ENCODE measurements at regions not wholly inside any gene's neighbourhood (a gene's known extent, or its start where the extent isn't known, plus 50 kb on each side); places are given as distances from the start of the nearest gene placed in this dataset.

DNA sequence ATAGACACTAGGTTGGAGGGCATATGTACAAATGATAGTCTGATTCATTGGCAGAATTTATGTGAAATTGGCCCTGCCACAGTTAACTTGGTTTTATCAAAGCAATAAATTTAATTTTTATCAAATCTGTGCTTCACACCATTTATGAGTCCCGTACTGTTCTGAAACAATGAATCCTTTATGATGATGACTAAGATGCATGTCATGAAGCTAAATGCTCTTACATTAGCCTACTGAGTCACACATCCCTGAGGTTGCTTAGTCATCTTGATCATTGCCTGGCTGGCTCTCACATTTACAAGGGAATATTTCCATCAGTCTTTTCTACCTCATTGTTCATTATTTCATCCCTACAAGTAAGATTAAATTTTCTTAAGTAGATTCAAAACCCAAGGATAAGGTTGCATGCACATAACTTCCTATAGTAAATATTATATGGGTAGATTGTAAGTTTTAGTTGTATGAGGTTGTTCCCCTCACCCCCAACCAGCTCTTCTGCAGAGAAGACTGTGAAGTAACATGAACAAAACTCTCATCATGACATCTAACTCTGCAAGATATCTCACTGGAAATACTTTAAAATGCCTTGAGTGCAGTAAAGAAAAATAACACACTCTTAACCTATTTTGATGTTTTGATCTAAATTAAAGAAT lies 170.7 kb downstream of the CYB561 start:
- H3K4me3 ChIP-seq (replicated peaks in 1 of 2; ENCODE audit: low read depth in 2 of 2, low read length in 2 of 2): no peak overlapping the region
- TF ChIP-seq, protein P1, sequence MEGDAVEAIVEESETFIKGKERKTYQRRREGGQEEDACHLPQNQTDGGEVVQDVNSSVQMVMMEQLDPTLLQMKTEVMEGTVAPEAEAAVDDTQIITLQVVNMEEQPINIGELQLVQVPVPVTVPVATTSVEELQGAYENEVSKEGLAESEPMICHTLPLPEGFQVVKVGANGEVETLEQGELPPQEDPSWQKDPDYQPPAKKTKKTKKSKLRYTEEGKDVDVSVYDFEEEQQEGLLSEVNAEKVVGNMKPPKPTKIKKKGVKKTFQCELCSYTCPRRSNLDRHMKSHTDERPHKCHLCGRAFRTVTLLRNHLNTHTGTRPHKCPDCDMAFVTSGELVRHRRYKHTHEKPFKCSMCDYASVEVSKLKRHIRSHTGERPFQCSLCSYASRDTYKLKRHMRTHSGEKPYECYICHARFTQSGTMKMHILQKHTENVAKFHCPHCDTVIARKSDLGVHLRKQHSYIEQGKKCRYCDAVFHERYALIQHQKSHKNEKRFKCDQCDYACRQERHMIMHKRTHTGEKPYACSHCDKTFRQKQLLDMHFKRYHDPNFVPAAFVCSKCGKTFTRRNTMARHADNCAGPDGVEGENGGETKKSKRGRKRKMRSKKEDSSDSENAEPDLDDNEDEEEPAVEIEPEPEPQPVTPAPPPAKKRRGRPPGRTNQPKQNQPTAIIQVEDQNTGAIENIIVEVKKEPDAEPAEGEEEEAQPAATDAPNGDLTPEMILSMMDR (IDR thresholded peaks at IDR 0.05; ENCODE audit: low read depth, low read length): no peak
- DNase-seq (ENCODE audit: low read depth in 2 of 2): peak; percentile 92 to 97

DNA sequence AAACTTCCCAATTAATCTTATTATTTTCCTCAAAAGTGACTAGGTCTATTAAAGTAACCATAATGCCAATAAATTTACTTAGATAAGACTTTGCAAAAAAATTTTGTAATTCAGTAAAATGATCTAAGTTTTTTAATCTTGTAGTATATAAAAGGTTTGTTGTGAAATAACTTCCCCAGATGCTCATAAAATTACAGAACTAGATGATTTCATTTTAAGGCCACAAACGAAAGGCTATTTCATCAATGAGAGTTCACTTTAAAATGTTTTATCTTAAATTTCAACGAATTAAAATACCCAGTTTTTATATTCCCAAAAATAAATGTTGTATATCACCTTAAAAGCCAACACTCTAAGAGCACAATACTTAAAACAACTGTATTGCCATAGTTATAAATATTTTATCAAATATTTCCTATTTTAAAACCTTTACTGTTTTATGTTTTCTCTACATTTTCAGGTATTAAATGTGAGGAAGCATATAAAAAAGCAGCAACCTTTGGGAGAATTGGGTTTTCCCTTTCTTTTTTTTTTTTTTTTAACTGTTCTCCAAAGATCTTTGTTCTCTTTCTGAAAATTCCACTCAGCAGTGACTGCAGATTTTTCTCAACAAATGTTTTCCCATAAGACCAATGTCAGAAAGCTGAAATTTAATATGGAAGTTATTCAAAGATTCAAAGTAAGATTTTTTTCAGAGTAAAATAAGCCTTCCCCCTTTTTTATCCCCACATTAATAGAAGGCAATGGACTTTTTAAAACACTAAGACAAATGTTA lies 169.9 kb downstream of the CYB561 start:
- DNase-seq (ENCODE audit: low read depth in 2 of 2): peak in 1 of 2 donors; percentile 35
- no peak overlapping the region for H3K4me3 ChIP-seq (replicated peaks in 1 of 2; ENCODE audit: low read depth in 2 of 2, low read length in 2 of 2)
- TF ChIP-seq, protein P1 (IDR thresholded peaks at IDR 0.05; ENCODE audit: low read depth, low read length): no peak

DNA sequence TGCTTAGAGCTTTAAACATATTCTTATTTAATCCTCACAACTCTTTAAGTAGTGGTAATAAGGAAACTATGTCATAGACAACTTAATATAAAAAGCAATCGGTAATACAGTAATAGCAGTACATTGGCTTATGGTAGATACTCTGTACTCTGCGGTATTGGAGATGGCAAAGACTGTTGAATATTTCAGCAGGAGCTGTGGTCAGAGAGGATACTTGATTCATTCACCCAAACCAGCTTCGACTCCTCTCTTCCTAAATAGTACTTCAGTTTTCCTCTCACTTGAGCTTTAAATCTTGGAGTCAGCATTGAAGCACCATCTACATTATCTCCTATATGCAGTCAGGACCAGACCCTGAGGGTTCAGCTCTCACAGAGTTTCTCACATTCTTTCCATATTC lies 169.3 kb downstream of the CYB561 start:
- DNase-seq (ENCODE audit: low read depth in 2 of 2): peak in 1 of 2 donors; percentile 26
- no peak overlapping the region for H3K4me3 ChIP-seq (replicated peaks in 1 of 2; ENCODE audit: low read depth in 2 of 2, low read length in 2 of 2)
- TF ChIP-seq, protein P1 (IDR thresholded peaks at IDR 0.05; ENCODE audit: low read depth, low read length): no peak

DNA sequence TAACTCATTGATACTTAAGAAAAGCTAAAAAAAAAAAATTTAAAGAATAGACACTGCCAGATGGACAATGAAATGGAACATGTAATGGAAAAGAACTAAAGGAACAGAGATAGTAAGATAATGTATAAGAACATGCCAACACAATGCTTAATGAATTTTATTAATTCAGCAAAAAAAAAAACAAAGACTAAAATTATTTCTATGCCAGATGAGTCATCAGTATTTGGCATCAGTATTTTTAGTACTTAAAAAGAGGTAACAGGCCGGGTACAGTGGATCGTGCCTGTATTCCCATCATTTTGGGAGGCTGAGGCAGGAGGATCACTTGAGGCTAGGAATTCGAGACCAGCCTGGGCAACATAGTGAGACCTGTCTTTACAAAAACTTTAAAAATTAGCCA lies 168.5 kb downstream of the CYB561 start:
- no peak overlapping the region for H3K4me3 ChIP-seq (replicated peaks in 1 of 2; ENCODE audit: low read depth in 2 of 2, low read length in 2 of 2)
- peak; percentile 30 to 47 for DNase-seq (ENCODE audit: low read depth in 2 of 2)
- TF ChIP-seq, protein P1 (IDR thresholded peaks at IDR 0.05; ENCODE audit: low read depth, low read length): no peak

DNA sequence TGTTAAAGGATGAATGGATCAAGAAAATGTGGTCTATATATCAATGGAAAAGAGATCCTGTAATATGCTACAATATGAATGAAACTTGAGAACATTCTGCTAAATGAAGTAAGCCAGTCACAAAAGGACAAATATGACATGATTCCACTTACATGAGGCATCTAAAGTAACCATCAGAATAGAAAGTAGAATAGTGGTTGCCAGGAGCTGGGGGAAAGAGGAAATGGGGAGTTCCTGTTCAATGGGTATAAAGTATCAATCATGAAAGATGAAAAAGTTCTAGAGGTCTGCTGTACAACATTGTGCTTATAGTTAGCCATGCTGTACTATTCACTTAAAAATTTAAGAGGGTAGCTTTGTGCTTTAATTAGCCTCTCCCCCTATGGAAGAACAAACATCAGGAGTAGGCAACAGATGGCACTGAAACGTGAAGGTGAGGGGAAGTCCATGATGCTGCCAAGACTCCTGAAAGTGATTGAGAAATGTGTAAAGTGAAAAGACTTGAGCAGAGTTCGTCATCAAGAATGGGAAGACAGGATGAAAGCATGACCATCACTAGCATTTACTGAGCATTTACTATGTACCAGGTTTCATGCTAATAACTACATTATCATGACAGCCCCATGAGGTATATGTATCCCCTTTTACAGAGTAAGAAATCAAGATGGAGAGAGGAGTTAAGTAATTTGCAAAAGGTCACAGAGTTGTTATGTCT lies 167.2 kb downstream of the CYB561 start:
- peak in 1 of 2 donors; percentile 26 for DNase-seq (ENCODE audit: low read depth in 2 of 2)
- TF ChIP-seq, protein P1 (IDR thresholded peaks at IDR 0.05; ENCODE audit: low read depth, low read length): no peak
- H3K4me3 ChIP-seq (replicated peaks in 1 of 2; ENCODE audit: low read depth in 2 of 2, low read length in 2 of 2): no peak overlapping the region

DNA sequence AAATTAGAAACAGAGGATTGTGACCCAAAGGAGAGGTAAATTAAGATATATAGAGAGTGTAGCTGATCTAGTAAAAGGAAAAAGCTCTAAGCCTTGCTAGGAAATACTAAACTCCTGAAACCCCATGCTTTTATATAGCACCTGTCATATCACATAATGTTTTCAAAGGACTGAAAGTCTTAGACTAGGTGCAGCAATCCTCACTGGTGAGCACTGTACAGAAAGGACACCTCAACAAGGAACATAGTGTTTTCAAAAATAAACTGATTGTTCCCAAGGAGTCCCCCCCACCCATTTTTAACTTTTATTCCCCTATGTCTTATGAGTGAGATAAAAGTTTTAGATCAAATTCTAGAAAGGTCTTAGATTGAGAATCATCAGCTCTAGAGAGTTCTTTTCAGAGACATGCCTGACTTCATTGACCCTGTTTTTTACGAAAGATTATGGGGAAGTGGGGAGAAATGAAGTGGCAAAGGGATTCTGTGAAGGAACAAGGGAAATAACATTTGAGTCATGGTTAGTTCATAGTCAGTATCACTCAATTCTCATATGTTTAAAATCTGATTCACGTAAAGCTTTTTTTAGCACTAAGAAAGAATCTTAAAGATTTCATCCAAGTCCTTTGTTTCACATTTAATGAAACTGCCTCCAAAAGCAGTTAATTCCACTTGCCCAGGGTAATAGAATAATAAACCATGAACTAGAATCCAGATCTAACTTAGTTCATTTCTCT lies 166.4 kb downstream of the CYB561 start:
- peak; percentile 38 to 84 for DNase-seq (ENCODE audit: low read depth in 2 of 2)
- TF ChIP-seq, protein P1 (IDR thresholded peaks at IDR 0.05; ENCODE audit: low read depth, low read length): no peak
- no peak overlapping the region for H3K4me3 ChIP-seq (replicated peaks in 1 of 2; ENCODE audit: low read depth in 2 of 2, low read length in 2 of 2)
